ENCODE measurements at regions not wholly inside any gene's neighbourhood (a gene's known extent, or its start where the extent isn't known, plus 50 kb on each side); places are given as distances from the start of the nearest gene placed in this dataset.

GRCh38 chr5:1658665-1659064 is 134.9 kb upstream of the LPCAT1 start:
- no peak for DNase-seq (ENCODE audit: low spot score)
- Histone ChIP-seq H4K20me1 (ENCODE audit: insufficient read depth, low read length) (no peaks in the 10 kb centered on the region), H3K4me3 (ENCODE audit: low read depth, low read length, poor library complexity, severe bottlenecking) (no peak overlapping the region), H3K4me1 (ENCODE audit: insufficient read depth, low read length, poor library complexity, severe bottlenecking) (peaks cover 13% of the 10 kb centered on the region), H3K4me2 (ENCODE audit: low read length) (no peak overlapping the region), H2AFZ (ENCODE audit: low read length) (no peak overlapping the region), H3K27ac (ENCODE audit: low read depth, low read length, poor library complexity, severe bottlenecking) (no peak overlapping the region), H3K9me3 (ENCODE audit: low read length) (no peaks in the 10 kb centered on the region), H3K79me2 (ENCODE audit: insufficient read depth, low read depth, low read length) (no peaks in the 10 kb centered on the region), H3K36me3 (ENCODE audit: insufficient read depth, low read length) (no peaks in the 10 kb centered on the region), H3K9me2 (ENCODE audit: insufficient read depth, low read length) (no peaks in the 10 kb centered on the region)
- TF ChIP-seq, protein P1, sequence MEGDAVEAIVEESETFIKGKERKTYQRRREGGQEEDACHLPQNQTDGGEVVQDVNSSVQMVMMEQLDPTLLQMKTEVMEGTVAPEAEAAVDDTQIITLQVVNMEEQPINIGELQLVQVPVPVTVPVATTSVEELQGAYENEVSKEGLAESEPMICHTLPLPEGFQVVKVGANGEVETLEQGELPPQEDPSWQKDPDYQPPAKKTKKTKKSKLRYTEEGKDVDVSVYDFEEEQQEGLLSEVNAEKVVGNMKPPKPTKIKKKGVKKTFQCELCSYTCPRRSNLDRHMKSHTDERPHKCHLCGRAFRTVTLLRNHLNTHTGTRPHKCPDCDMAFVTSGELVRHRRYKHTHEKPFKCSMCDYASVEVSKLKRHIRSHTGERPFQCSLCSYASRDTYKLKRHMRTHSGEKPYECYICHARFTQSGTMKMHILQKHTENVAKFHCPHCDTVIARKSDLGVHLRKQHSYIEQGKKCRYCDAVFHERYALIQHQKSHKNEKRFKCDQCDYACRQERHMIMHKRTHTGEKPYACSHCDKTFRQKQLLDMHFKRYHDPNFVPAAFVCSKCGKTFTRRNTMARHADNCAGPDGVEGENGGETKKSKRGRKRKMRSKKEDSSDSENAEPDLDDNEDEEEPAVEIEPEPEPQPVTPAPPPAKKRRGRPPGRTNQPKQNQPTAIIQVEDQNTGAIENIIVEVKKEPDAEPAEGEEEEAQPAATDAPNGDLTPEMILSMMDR (conservative IDR thresholded peaks at IDR 0.05; ENCODE audit: low read length): no peak
- no peak for TF ChIP-seq EZH2phosphoT487 (IDR thresholded peaks at IDR 0.05; ENCODE audit: borderline replicate concordance, low read depth, low read length)
- ChIA-PET CTCF (ENCODE audit: unreplicated experiment) (no interaction called here), POLR2A (no interaction called here)
- no TSS peak for BruUV-seq (replicated peaks)
- intact Hi-C loops (cut with micrococcal nuclease; ENCODE audit: unreplicated experiment): no loop called here

- H3K36me3 ChIP-seq (ENCODE audit: insufficient read depth, low read length): no peaks in the 10 kb centered on the region
- H3K27ac ChIP-seq (ENCODE audit: low read depth, low read length, poor library complexity, severe bottlenecking): no peak overlapping the region
- no peaks in the 10 kb centered on the region for H3K9me3 ChIP-seq (ENCODE audit: low read length)
- no peaks in the 10 kb centered on the region for H3K79me2 ChIP-seq (ENCODE audit: insufficient read depth, low read depth, low read length)
- no peak overlapping the region for H3K4me2 ChIP-seq (ENCODE audit: low read length)
- no peak for DNase-seq (ENCODE audit: low spot score)
- no peaks in the 10 kb centered on the region for H4K20me1 ChIP-seq (ENCODE audit: insufficient read depth, low read length)
- ChIA-PET POLR2A (no interaction called here), CTCF (ENCODE audit: unreplicated experiment) (no interaction called here)
- H3K4me1 ChIP-seq (ENCODE audit: insufficient read depth, low read length, poor library complexity, severe bottlenecking): peaks cover 26% of the 10 kb centered on the region
- H3K4me3 ChIP-seq (ENCODE audit: low read depth, low read length, poor library complexity, severe bottlenecking): no peak overlapping the region
- intact Hi-C loops (cut with micrococcal nuclease; ENCODE audit: unreplicated experiment): no loop called here
- H3K9me2 ChIP-seq (ENCODE audit: insufficient read depth, low read length): no peaks in the 10 kb centered on the region
- BruUV-seq (replicated peaks): no TSS peak
- TF ChIP-seq EZH2phosphoT487 (IDR thresholded peaks at IDR 0.05; ENCODE audit: borderline replicate concordance, low read depth, low read length): no peak
- TF ChIP-seq, protein P1 (conservative IDR thresholded peaks at IDR 0.05; ENCODE audit: low read length): no peak
- H2AFZ ChIP-seq (ENCODE audit: low read length): no peak overlapping the region
Observed at GRCh38 chr5:1657161-1657741, 133.5 kb upstream of the LPCAT1 start.

DNA sequence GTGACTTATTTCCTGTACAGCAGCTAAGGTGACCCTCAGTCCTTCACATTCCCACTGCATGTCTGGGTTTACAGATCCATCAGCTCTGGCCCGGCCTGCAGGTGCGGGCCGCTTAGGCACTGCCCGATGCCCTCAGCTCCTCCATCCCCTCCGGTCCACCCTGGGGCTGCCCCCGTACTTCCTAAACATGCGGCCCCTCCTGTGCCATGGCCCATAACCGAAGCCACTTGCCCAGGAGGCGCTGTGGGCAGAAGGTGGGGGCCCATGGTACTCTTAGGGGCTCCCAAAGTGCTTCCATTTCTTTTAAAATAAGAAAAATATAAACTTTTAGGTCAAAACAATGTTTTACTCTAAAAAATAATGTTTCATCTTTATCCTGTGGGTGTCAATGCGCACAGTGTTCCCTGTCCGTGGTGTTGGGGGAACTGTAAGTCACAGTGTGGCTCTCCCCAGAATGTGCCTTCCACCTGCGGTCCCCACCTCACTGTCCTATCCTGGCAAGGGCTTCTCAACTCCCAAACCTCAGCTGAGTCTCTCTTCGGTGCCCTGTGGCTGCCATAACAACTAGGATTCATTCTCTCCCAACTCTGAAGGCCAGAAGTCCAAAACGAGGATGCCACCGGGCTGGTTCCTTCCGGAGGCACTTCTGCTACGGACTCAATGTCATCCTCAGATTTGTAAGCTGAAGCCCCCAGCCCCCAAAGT is 132.7 kb upstream of the LPCAT1 start:
- no peaks in the 10 kb centered on the region for H3K36me3 ChIP-seq (ENCODE audit: insufficient read depth, low read length)
- H2AFZ ChIP-seq (ENCODE audit: low read length): no peak overlapping the region
- H3K9me3 ChIP-seq (ENCODE audit: low read length): no peaks in the 10 kb centered on the region
- H4K20me1 ChIP-seq (ENCODE audit: insufficient read depth, low read length): no peaks in the 10 kb centered on the region
- no peak for DNase-seq (ENCODE audit: low spot score)
- no peak overlapping the region for H3K27ac ChIP-seq (ENCODE audit: low read depth, low read length, poor library complexity, severe bottlenecking)
- intact Hi-C loops (cut with micrococcal nuclease; ENCODE audit: unreplicated experiment): no loop called here
- ChIA-PET CTCF (ENCODE audit: unreplicated experiment) (no interaction called here), POLR2A (no interaction called here)
- H3K4me2 ChIP-seq (ENCODE audit: low read length): no peak overlapping the region
- BruUV-seq (replicated peaks): no TSS peak
- TF ChIP-seq, protein P1 (conservative IDR thresholded peaks at IDR 0.05; ENCODE audit: low read length): no peak
- no peak for TF ChIP-seq EZH2phosphoT487 (IDR thresholded peaks at IDR 0.05; ENCODE audit: borderline replicate concordance, low read depth, low read length)
- H3K4me1 ChIP-seq (ENCODE audit: insufficient read depth, low read length, poor library complexity, severe bottlenecking): peaks cover 32% of the 10 kb centered on the region
- no peaks in the 10 kb centered on the region for H3K9me2 ChIP-seq (ENCODE audit: insufficient read depth, low read length)
- no peaks in the 10 kb centered on the region for H3K79me2 ChIP-seq (ENCODE audit: insufficient read depth, low read depth, low read length)
- H3K4me3 ChIP-seq (ENCODE audit: low read depth, low read length, poor library complexity, severe bottlenecking): no peak overlapping the region

Measured in OCI-LY7 (cell line).